H1 (cell line): ENCODE measurements at regions not wholly inside any gene's neighbourhood (a gene's known extent, or its start where the extent isn't known, plus 50 kb on each side); places are given as distances from the start of the nearest gene placed in this dataset.

Source experiments
- CBX5 ChIP-seq: fragments of 300-800, 300-1000 bp; sonication (generic); IDR thresholded peaks from 2 replicates; pipeline ENCODE4 v1.7.1; 2016; ENCODE audit warnings: antibody characterized with exemption, low read length, low read depth
- GABPA ChIP-seq: IDR thresholded peaks from 2 replicates; pipeline ENCODE4 v1.6.1; 2011; ENCODE audit warnings: mild to moderate bottlenecking, low read length, moderate library complexity, borderline replicate concordance; ENCODE audit not compliant: insufficient read depth
- SIRT6 ChIP-seq: IDR thresholded peaks from one replicate; pipeline ENCODE4 v1.7.1; 2012; ENCODE audit warnings: low read length, inconsistent platforms

DNA sequence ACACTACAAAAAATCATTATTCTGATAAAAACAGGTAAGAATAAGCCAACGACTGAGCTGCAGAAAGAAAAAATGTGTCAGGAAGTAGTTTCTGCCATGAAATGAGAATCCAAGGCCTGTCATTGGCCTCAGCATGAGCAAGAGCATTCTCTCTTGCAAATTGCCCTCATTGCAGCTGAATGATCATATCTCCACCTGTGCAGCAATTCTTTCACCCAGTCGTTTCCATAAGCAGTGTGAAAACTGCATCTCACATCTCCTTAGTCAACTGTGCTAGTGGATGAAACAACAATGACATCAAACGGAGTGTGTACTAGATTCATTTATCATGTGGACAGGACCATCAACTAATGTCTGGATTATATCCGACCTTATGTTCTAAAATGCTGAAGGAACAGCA lies 88.2 kb upstream of the STXBP5 start (continued):
- TF ChIP-seq GABPA, result no peak
- no peak for TF ChIP-seq SIRT6
- no peak for TF ChIP-seq CBX5
- TF ChIP-seq, all 59 proteins: peak for 0
